IMR-90 (cell line): ENCODE measurements at regions not wholly inside any gene's neighbourhood (a gene's known extent, or its start where the extent isn't known, plus 50 kb on each side); places are given as distances from the start of the nearest gene placed in this dataset.

Source experiments
- CHD1 ChIP-seq: IDR thresholded peaks from 2 replicates; pipeline ENCODE4 v1.6.1; 2012; ENCODE audit warnings: low read depth, low read length, improper control_type of control experiment
- CTCF ChIP-seq: conservative IDR thresholded peaks from 2 replicates; pipeline ENCODE4 v1.5.1; 2012; ENCODE audit warnings: mild to moderate bottlenecking, low read depth, low read length, improper control_type of control experiment
- ELK1 ChIP-seq: fragments of 150-350 bp; IDR thresholded peaks from 2 replicates; pipeline ENCODE4 v1.6.1; 2016; ENCODE audit warnings: low read depth, mild to moderate bottlenecking, low read length, moderate library complexity, borderline replicate concordance
- FOS ChIP-seq: fragments of 150-350 bp; IDR thresholded peaks from 2 replicates; pipeline ENCODE4 v1.6.1; 2016; ENCODE audit warnings: low read depth, low read length
- MAFK ChIP-seq: IDR thresholded peaks from 2 replicates; pipeline ENCODE4 v1.6.1; 2012; ENCODE audit warnings: low read depth, low read length, improper control_type of control experiment
- MAZ ChIP-seq: IDR thresholded peaks from 2 replicates; pipeline ENCODE4 v1.6.1; 2012; ENCODE audit warnings: low read depth, mild to moderate bottlenecking, low read length, improper control_type of control experiment, moderate library complexity, borderline replicate concordance
- MXI1 ChIP-seq: IDR thresholded peaks from 2 replicates; pipeline ENCODE4 v1.6.1; 2012; ENCODE audit warnings: low read depth, mild to moderate bottlenecking, low read length, moderate library complexity, borderline replicate concordance
- NFE2L2 ChIP-seq: fragments of 150-350 bp; IDR thresholded peaks from 2 replicates; pipeline ENCODE4 v1.6.1; 2016; ENCODE audit warnings: low read depth, mild to moderate bottlenecking, low read length
- POLR2A ChIP-seq: IDR thresholded peaks from 2 replicates; pipeline ENCODE4 v1.6.1; 2012; ENCODE audit warnings: mild to moderate bottlenecking, low read depth, low read length
- RAD21 ChIP-seq: IDR thresholded peaks from 2 replicates; pipeline ENCODE4 v1.6.1; 2012; ENCODE audit warnings: low read length, improper control_type of control experiment
- RCOR1 ChIP-seq: IDR thresholded peaks from 2 replicates; pipeline ENCODE4 v1.6.1; 2012; ENCODE audit warnings: mild to moderate bottlenecking, low read length, improper control_type of control experiment; ENCODE audit not compliant: insufficient replicate concordance
- RFX5 ChIP-seq: IDR thresholded peaks from 2 replicates; pipeline ENCODE4 v1.8.0; 2012; ENCODE audit warnings: low read depth, mild to moderate bottlenecking, low read length, moderate library complexity
- SMC3 ChIP-seq: fragments of 150-350 bp; IDR thresholded peaks from 2 replicates; pipeline ENCODE4 v1.6.1; 2016; ENCODE audit warnings: low read depth, mild to moderate bottlenecking, antibody characterized with exemption, low read length, moderate library complexity

GRCh38 chr10:62636825-62637248 lies 167.7 kb upstream of the ADO start:
- TF ChIP-seq CTCF = peak; percentile 29
- TF ChIP-seq ELK1 = no peak
- TF ChIP-seq MAFK = no peak
- TF ChIP-seq SMC3 = no peak
- TF ChIP-seq RFX5 = no peak
- no peak for TF ChIP-seq POLR2A
- TF ChIP-seq RAD21 = no peak
- no peak for TF ChIP-seq MAZ
- TF ChIP-seq MXI1 = no peak
- no peak for TF ChIP-seq RCOR1
- no peak for TF ChIP-seq NFE2L2
- TF ChIP-seq CHD1 = no peak
- no peak for TF ChIP-seq FOS
